Gastroesophageal sphincter (tissue), 3 donors: ENCODE measurements at regions not wholly inside any gene's neighbourhood (a gene's known extent, or its start where the extent isn't known, plus 50 kb on each side); places are given as distances from the start of the nearest gene placed in this dataset.

Experiments used
- POLR2AphosphoS5 ChIP-seq: sonication (generic); formaldehyde crosslinking; IDR thresholded peaks from one replicate; pipeline ENCODE4 v1.6.1; 2017; ENCODE audit warnings: antibody characterized with exemption
- TF ChIP-seq, protein P1 (sequence below), 4 experiments: fragments of 200-600 bp in 2 of 4; fragments of 450-650 bp in 2 of 4; sonication (generic) in 1 of 4; IDR thresholded peaks; one replicate each; pipeline ENCODE4 v1.5.1; 2017 to 2019; ENCODE audit warnings: antibody characterized with exemption in 4 of 4, mild to moderate bottlenecking in 2 of 4, moderate library complexity in 2 of 4

DNA sequence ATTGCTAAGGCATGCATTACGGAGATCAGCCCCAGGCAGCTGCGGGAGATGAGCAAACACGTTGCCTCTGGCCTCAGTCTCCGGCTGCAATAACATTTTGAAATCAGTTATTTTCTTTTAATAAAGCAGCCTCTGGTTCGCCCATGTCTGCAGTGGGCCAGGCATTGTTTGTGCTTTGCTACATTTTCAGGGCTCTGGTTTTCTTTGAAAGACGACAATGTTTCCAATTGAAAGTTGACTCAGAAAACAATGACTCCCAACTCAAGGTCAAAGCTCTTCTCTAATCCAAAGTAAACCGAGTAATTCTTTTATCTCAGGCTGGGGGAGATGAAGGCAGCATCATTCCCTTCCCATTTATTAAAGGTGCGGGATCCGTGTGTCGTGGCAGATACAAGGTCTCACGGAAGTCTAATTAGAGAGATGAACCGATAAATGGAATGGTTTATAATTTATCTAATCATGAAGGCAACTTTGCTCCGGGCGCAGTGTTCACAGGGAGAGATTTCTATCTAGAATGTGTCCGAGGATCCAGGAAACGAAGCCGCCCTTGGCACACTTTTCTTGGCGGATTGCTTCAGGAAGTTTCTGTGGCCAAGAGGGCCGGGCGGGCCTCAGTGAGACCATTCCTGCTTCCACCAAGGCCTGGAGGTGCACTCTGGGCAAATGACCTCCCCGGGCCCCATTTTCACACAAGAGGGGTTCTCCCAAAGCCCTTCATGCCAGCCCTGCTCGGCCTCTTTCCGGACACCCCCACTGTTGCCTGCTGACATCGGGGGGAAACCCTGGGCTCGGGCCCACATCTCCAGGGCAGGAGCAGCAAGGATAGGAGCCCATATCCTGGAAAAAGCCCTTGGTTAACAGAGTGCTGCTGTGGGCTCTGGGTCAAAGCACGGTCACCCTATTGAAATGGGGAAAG, 811.4 kb downstream of the BRD1 start:
- TF ChIP-seq, protein P1, sequence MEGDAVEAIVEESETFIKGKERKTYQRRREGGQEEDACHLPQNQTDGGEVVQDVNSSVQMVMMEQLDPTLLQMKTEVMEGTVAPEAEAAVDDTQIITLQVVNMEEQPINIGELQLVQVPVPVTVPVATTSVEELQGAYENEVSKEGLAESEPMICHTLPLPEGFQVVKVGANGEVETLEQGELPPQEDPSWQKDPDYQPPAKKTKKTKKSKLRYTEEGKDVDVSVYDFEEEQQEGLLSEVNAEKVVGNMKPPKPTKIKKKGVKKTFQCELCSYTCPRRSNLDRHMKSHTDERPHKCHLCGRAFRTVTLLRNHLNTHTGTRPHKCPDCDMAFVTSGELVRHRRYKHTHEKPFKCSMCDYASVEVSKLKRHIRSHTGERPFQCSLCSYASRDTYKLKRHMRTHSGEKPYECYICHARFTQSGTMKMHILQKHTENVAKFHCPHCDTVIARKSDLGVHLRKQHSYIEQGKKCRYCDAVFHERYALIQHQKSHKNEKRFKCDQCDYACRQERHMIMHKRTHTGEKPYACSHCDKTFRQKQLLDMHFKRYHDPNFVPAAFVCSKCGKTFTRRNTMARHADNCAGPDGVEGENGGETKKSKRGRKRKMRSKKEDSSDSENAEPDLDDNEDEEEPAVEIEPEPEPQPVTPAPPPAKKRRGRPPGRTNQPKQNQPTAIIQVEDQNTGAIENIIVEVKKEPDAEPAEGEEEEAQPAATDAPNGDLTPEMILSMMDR (IDR thresholded peaks at IDR 0.05), result no peak
- no peak for TF ChIP-seq POLR2AphosphoS5
